OCI-LY7 (cell line): ENCODE measurements at regions not wholly inside any gene's neighbourhood (a gene's known extent, or its start where the extent isn't known, plus 50 kb on each side); places are given as distances from the start of the nearest gene placed in this dataset.

Source experiments
- BruUV-seq: library from RNA; stranded (reverse); fragments of 400-500 nt; replicated peaks from 2 replicates; lab custom pipeline; 2021; lab: Mats Ljungman, UMichigan
- CTCF ChIA-PET: fragments of 300-600 bp; sonication (Branson Sonifier 250); formaldehyde crosslinking; loops from one replicate; lab custom pipeline; 2022; ENCODE audit warnings: antibody characterized with exemption; ENCODE audit not compliant: unreplicated experiment; lab: Charles Lee
- POLR2A ChIA-PET: fragments of 300-600 bp; sonication (Branson Sonifier 250); formaldehyde crosslinking; loops from one replicate; lab custom pipeline; 2022; ENCODE audit warnings: antibody characterized with exemption; lab: Charles Lee
- DNase-seq: peaks from one replicate; pipeline ENCODE4 v3.0.0-alpha.2; 2015; ENCODE audit warnings: low spot score
- H2AFZ ChIP-seq: fragments of 200-600 bp; sonication (generic), shearing (Covaris generic); 2 replicates; pipeline ENCODE4 v1.6.1; 2014; ENCODE audit warnings: mild to moderate bottlenecking, antibody characterized with exemption, low read length, moderate library complexity
- H3K27ac ChIP-seq: fragments of 200-600 bp; sonication (generic); 2 replicates; pipeline ENCODE4 v1.5.1; 2014; ENCODE audit warnings: mixed run types, low read depth, mild to moderate bottlenecking, moderate library complexity, low read length, inconsistent platforms; ENCODE audit not compliant: poor library complexity, severe bottlenecking
- H3K36me3 ChIP-seq: fragments of 200-600 bp; sonication (generic); 2 replicates; pipeline ENCODE4 v1.6.1; 2014; ENCODE audit warnings: mild to moderate bottlenecking, antibody characterized with exemption, low read length, moderate library complexity, mixed read lengths; ENCODE audit not compliant: insufficient read depth
- H3K4me1 ChIP-seq: fragments of 200-600 bp; sonication (generic); 2 replicates; pipeline ENCODE4 v1.5.1; 2014; ENCODE audit warnings: mild to moderate bottlenecking, low read length; ENCODE audit not compliant: insufficient read depth, poor library complexity, severe bottlenecking
- H3K4me2 ChIP-seq: fragments of 200-600 bp; sonication (generic); 2 replicates; pipeline ENCODE4 v1.6.1; 2014; ENCODE audit warnings: mild to moderate bottlenecking, low read length
- H3K4me3 ChIP-seq: fragments of 200-600 bp; sonication (generic); 2 replicates; pipeline ENCODE4 v1.5.1; 2014; ENCODE audit warnings: mild to moderate bottlenecking, low read depth, low read length; ENCODE audit not compliant: poor library complexity, severe bottlenecking
- H3K79me2 ChIP-seq: fragments of 200-600 bp; sonication (generic); 2 replicates; pipeline ENCODE4 v1.6.1; 2016; ENCODE audit warnings: low read depth, mild to moderate bottlenecking, low read length, moderate library complexity, mixed read lengths; ENCODE audit not compliant: insufficient read depth
- H3K9me2 ChIP-seq: fragments of 200-600 bp; sonication (generic); 2 replicates; pipeline ENCODE4 v1.6.1; 2016; ENCODE audit warnings: mild to moderate bottlenecking, low read length, mixed read lengths; ENCODE audit not compliant: insufficient read depth
- H3K9me3 ChIP-seq: fragments of 200-600 bp; sonication (generic); 2 replicates; pipeline ENCODE4 v1.6.1; 2014; ENCODE audit warnings: mild to moderate bottlenecking, mixed run types, low read length, mixed read lengths
- H4K20me1 ChIP-seq: fragments of 200-600 bp; sonication (generic); 2 replicates; pipeline ENCODE4 v1.6.1; 2014; ENCODE audit warnings: mild to moderate bottlenecking, antibody characterized with exemption, low read length, moderate library complexity, mixed read lengths; ENCODE audit not compliant: insufficient read depth
- CTCF ChIP-seq: fragments of 200-600 bp; sonication (generic); conservative IDR thresholded peaks from 2 replicates; pipeline ENCODE4 v1.5.1; 2014; ENCODE audit warnings: mild to moderate bottlenecking, antibody characterized with exemption, low read length, moderate library complexity, mixed read lengths
- EZH2phosphoT487 ChIP-seq: fragments of 200-600 bp; sonication (generic); IDR thresholded peaks from 2 replicates; pipeline ENCODE4 v1.6.1; 2018; ENCODE audit warnings: low read depth, borderline replicate concordance, mild to moderate bottlenecking, mixed run types, antibody characterized with exemption, low read length, moderate library complexity, mixed read lengths
- intact Hi-C: fragments of 100-400 bp; cut with micrococcal nuclease; formaldehyde crosslinking; loops from one replicate; pipeline ENCODE4 v1.10.0; 2022; ENCODE audit not compliant: unreplicated experiment

- intact Hi-C loops: no loop called here
- TF ChIP-seq EZH2phosphoT487 (no peak), CTCF (no peak)
- H3K4me1 ChIP-seq: no peaks in the 10 kb centered on the region
- H3K36me3 ChIP-seq: no peaks in the 10 kb centered on the region
- no peaks in the 10 kb centered on the region for H3K79me2 ChIP-seq
- H3K27ac ChIP-seq: no peak overlapping the region
- no peak overlapping the region for H3K4me3 ChIP-seq
- BruUV-seq: no TSS peak
- ChIA-PET CTCF (no interaction called here), POLR2A (interaction anchor here (0.6 kb wide), 3 partner anchors 9 to 87 kb away, joined by 3 read pairs; no protein-coding TSS in a partner anchor)
- no peaks in the 10 kb centered on the region for H4K20me1 ChIP-seq
- H3K9me3 ChIP-seq: no peaks in the 10 kb centered on the region
- no peak overlapping the region for H3K4me2 ChIP-seq
- DNase-seq: no peak
- H3K9me2 ChIP-seq: no peaks in the 10 kb centered on the region
- H2AFZ ChIP-seq: no peak overlapping the region
Observed at GRCh38 chr14:94702629-94703028, 67.3 kb downstream of the GSC start.

- H3K36me3 ChIP-seq: no peaks in the 10 kb centered on the region
- H2AFZ ChIP-seq: no peak overlapping the region
- TF ChIP-seq EZH2phosphoT487: no peak
- no peak for TF ChIP-seq CTCF
- no peak overlapping the region for H3K4me2 ChIP-seq
- no peak overlapping the region for H3K4me3 ChIP-seq
- H3K9me3 ChIP-seq: no peaks in the 10 kb centered on the region
- no peak overlapping the region for H3K27ac ChIP-seq
- POLR2A ChIA-PET: interaction anchor here (0.6 kb wide), 2 partner anchors 10 to 86 kb away, joined by 3 read pairs; no protein-coding TSS in a partner anchor
- no TSS peak for BruUV-seq
- H3K4me1 ChIP-seq: no peaks in the 10 kb centered on the region
- DNase-seq: no peak
- H4K20me1 ChIP-seq: no peaks in the 10 kb centered on the region
- H3K9me2 ChIP-seq: no peaks in the 10 kb centered on the region
- CTCF ChIA-PET: no interaction called here
- intact Hi-C loops: no loop called here
- no peaks in the 10 kb centered on the region for H3K79me2 ChIP-seq
Observed at GRCh38 chr14:94701861-94702370, 68.0 kb downstream of the GSC start.

GRCh38 chr14:94700336-94700735, 69.6 kb downstream of the GSC start:
- Histone ChIP-seq H3K4me1 (no peaks in the 10 kb centered on the region), H3K4me2 (no peak overlapping the region), H3K36me3 (no peaks in the 10 kb centered on the region), H3K9me3 (no peaks in the 10 kb centered on the region), H3K27ac (no peak overlapping the region), H3K79me2 (no peaks in the 10 kb centered on the region), H4K20me1 (no peaks in the 10 kb centered on the region), H3K9me2 (no peaks in the 10 kb centered on the region), H2AFZ (no peak overlapping the region), H3K4me3 (no peak overlapping the region)
- ChIA-PET CTCF (no interaction called here), POLR2A (interaction anchor here (0.6 kb wide), 1 partner anchor 74 kb away, joined by 3 read pairs; no protein-coding TSS in a partner anchor)
- no TSS peak for BruUV-seq
- intact Hi-C loops: no loop called here
- no peak for DNase-seq
- TF ChIP-seq EZH2phosphoT487 (no peak), CTCF (no peak)
